Activated T-cell treated with anti-CD3 and anti-CD28 coated beads, Interleukin-2, amount 50 U/mL, for 4 hours (primary cell): ENCODE measurements at regions not wholly inside any gene's neighbourhood (a gene's known extent, or its start where the extent isn't known, plus 50 kb on each side); places are given as distances from the start of the nearest gene placed in this dataset.
A peak's percentile ranks its signal among the peaks of the same experiment; 100 is the strongest.
"Not testable (repeated sequence)": the region's sequence is repeated elsewhere in the genome, so short reads cannot be mapped to it uniquely, and the experiment has no call there.

Experiments used
- ATAC-seq, 2 donors: fragments of 200-7000 bp; cut with Tn5 transposase; one replicate each; pipeline ENCODE4 v1.10.0; 2021
- DNase-seq: peaks from one replicate; pipeline ENCODE4 v3.0.0-alpha.2; 2020
- H3K27me3 Mint-ChIP-seq: one replicate; pipeline ENCODE4 v1.8.0; 2021; ENCODE audit warnings: low read depth, mixed read lengths
- H3K36me3 Mint-ChIP-seq: one replicate; pipeline ENCODE4 v1.8.0; 2022; ENCODE audit warnings: mixed read lengths; ENCODE audit not compliant: insufficient read depth
- H3K4me1 Mint-ChIP-seq: one replicate; pipeline ENCODE4 v1.8.0; 2021; ENCODE audit warnings: low read depth, mixed read lengths
- H3K4me3 Mint-ChIP-seq: one replicate; pipeline ENCODE4 v1.8.0; 2021; ENCODE audit warnings: mild to moderate bottlenecking, moderate library complexity, mixed read lengths
- H3K9me3 Mint-ChIP-seq: one replicate; pipeline ENCODE4 v1.8.0; 2021; ENCODE audit warnings: mixed read lengths

DNA sequence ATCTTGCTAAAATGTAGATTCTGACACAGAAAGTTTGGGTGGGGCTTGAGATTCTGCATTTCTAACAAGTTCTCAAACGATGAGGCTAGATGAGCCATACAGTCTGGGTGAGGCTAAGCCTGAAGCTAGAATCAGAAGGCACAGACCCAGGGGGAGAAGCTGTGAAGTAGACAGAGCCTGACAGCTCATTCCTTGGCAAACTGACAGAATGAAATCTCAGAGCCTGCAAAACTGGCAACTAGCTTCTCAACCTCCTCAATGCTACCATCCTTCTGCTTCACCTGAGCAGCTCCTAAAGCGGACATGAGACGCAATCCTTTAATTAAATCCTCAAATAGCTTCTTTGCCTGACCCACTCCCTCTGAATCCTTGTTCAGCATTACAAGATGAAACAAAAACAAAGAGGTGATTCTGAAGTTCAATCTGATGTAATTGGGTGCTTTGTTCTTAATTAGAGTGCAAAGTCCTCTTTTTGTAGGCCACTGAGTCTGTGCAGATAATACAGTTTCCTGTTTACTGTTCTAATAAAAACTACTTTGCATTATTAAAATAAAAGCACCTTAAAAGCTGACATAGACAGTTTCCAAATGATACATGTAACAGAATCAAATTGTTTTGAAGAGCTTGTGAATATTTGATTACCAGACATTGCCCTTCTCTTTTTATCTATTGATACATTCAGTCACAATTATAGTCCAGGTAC, 71.0 kb upstream of the BMP2K start:
- Mint-ChIP-seq H3K9me3 (peaks cover 16% of the 10 kb centered on the region), H3K4me3 (no peak overlapping the region), H3K36me3 (no peaks in the 10 kb centered on the region), H3K27me3 (no peaks in the 10 kb centered on the region), H3K4me1 (no peaks in the 10 kb centered on the region)
- ATAC-seq (no peak), DNase-seq (no peak)

DNA sequence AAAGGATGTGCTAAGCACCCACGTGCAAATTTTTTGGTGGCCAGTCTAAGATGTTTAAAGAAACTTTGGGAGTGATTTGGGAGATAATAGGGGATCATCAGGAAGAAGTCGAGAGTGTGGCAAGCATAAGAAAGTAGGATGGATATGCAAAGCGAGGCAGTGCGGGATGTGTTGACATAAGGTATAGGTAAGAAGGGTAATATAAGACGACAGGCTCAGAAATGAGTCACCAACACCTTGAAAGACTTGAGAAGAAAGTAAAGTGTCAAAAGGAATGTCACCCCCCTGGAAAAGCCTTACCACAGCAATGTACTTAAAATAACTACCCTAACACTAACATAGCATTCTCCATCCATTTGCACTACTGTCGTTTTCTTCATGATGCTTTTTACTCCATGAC, 69.8 kb upstream of the BMP2K start:
- Mint-ChIP-seq H3K4me3 (no peak overlapping the region), H3K27me3 (no peaks in the 10 kb centered on the region), H3K4me1 (no peaks in the 10 kb centered on the region), H3K9me3 (peaks cover 16% of the 10 kb centered on the region), H3K36me3 (no peaks in the 10 kb centered on the region)
- no peak for DNase-seq
- no peak for ATAC-seq

DNA sequence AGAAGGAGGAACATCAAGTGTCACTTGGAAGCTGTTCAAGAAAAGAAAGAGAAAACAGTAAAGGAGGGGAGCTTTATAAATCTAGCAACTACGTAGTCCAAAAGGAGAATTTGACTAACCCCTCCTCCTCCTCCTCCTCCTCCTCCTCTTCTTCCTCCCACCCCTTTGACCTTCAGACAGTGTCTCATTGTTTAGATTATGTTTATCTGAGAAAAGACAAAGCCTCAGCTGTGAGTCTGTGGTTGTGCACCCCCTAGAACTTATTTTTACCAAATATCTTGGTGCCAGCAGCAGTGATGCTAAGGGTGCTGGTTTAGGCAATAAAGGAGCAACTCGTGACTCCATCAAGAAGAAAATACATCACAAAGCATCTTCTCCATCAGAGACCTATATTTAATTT, 68.9 kb upstream of the BMP2K start:
- DNase-seq (no peak), ATAC-seq (no peak)
- Mint-ChIP-seq H3K4me3 (no peak overlapping the region), H3K4me1 (no peaks in the 10 kb centered on the region), H3K9me3 (peaks cover 15% of the 10 kb centered on the region), H3K36me3 (no peaks in the 10 kb centered on the region), H3K27me3 (no peaks in the 10 kb centered on the region)

DNA sequence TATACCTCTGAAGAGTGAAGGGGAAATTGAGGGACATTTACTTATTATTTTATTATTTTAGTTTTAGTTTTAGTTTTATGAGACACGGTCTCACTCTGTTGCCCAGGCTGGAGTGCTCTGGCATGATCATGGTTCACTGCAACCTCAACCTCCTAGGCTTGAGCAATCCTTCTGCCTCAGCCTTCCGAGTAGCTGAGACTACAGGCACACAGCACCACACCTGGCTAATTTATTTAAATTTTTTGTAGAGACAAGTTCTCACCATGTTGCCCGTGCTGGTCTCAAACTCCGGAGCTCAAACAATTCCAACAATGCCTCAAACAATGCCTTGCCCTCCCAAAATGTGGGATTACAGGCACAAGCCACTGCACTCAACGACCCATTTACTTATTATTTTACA, 68.4 kb upstream of the BMP2K start:
- DNase-seq (no peak), ATAC-seq (no peak)
- Mint-ChIP-seq H3K9me3 (peaks cover 9% of the 10 kb centered on the region), H3K4me3 (no peak overlapping the region), H3K36me3 (no peaks in the 10 kb centered on the region), H3K4me1 (no peaks in the 10 kb centered on the region), H3K27me3 (no peaks in the 10 kb centered on the region)

DNA sequence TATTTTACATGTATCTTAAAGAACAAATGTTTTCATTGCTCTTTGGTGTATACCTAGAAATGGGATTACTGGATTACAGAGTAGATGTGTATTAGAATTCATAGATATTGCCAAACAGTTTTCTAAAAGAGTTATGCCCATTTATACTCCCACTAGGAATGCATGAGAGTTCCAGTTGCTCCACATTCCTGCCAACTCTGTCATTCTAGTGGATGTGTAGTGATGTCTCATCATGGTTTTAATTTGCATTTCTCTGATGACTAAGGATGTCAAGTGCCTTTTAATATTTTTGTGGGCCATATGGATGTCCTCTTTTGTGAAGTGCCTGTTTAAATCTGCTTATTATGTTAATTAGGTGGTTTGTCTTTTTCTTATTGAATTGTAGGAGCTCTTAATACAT, 65.6 kb upstream of the BMP2K start:
- H3K27me3 Mint-ChIP-seq: no peaks in the 10 kb centered on the region
- no peak overlapping the region for H3K4me3 Mint-ChIP-seq

DNA sequence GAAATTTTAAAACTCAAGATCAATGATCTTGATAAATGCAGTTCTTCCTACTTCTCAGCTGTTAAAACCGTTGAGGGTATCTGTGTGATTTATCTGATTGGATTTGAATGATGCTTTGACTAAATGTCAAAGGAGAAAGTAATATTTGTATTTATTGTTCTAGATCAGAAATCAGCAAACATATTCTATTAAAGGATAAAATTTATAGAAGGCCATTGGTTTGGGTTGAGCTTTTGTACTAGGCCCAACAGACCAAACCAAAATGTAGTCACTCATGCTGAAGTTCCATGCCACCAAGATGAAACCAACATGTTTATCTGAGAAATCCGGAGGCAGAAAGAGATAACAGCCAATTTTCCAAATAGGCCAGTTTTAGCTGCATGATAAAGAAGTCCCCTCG, 64.5 kb upstream of the BMP2K start:
- H3K27me3 Mint-ChIP-seq: no peaks in the 10 kb centered on the region
- H3K4me1 Mint-ChIP-seq: no peaks in the 10 kb centered on the region
- H3K9me3 Mint-ChIP-seq: no peaks in the 10 kb centered on the region
- DNase-seq (no peak), ATAC-seq (no peak)
- H3K4me3 Mint-ChIP-seq: no peak overlapping the region
- no peaks in the 10 kb centered on the region for H3K36me3 Mint-ChIP-seq

More for the DNA sequence above, 65.6 kb upstream of the BMP2K start:
- DNase-seq (no peak), ATAC-seq (no peak)
- Mint-ChIP-seq H3K4me1 (no peaks in the 10 kb centered on the region), H3K36me3 (no peaks in the 10 kb centered on the region), H3K9me3 (no peaks in the 10 kb centered on the region)

DNA sequence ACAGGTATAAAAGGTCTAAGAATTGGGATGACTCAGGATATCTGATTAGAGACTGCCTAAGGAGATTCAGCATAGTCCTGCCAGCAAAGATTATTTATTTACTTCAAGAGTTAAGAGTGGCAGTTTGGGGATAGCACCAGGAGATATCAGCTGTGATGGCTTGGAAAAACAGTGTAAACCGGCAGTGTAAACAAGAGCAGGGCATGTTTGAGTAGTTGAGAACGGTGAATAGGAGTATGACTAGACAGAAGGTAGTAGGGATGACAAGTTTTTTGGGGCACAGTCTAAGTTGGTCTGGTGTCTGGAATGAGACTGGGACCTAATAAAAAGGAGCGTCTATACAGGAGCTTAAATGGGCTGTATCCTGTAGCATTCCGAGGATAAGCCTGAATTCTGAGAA, 61.6 kb upstream of the BMP2K start:
- not testable (repeated sequence) for H3K27me3 Mint-ChIP-seq, H3K36me3 Mint-ChIP-seq, H3K9me3 Mint-ChIP-seq, ATAC-seq, H3K4me1 Mint-ChIP-seq, DNase-seq, H3K4me3 Mint-ChIP-seq

DNA sequence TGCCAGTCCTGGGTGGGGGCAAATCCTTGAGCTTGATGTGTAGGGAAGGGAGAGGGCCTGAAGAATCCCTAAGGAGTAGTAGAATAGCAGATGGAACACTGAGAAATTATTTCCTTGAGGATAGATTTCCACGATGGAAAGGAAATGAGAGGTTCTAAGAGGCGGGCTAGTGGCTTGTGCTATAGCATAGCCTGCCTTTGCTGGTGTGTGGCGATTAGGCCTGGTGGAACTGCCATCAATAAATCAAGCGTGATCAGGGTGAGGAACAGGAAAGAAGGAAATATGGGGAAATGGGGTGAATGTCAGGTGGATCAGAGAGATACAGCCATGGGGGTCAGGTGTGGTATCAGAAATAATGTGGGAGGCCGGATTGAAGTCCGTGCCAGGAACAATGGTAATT, 60.8 kb upstream of the BMP2K start:
- DNase-seq, H3K27me3 Mint-ChIP-seq, H3K9me3 Mint-ChIP-seq, H3K36me3 Mint-ChIP-seq, H3K4me3 Mint-ChIP-seq, H3K4me1 Mint-ChIP-seq, ATAC-seq: not testable (repeated sequence)

DNA sequence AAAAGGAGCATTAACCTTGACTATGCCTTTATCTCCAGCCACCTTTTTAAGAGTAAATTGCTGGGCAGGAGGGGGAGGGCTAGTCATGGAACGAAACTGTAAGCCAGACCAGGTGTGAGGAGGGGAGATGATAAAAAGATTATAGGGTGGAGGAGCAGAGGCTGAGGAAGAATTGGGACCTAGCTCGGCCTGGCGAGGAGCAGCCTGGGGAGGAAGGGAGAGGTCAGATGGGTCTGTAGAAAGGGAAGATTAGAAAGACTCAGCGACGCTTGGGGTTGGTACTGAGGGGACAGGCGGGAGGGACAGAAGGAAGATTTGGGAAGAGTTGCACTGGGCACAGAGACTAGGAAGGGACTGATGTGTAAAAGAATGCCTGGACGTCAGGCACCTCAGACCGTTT, 58.4 kb upstream of the BMP2K start:
- not testable (repeated sequence) for H3K36me3 Mint-ChIP-seq, H3K4me3 Mint-ChIP-seq, ATAC-seq, H3K27me3 Mint-ChIP-seq, DNase-seq, H3K9me3 Mint-ChIP-seq
- peaks cover 19% of the 10 kb centered on the region for H3K4me1 Mint-ChIP-seq

DNA sequence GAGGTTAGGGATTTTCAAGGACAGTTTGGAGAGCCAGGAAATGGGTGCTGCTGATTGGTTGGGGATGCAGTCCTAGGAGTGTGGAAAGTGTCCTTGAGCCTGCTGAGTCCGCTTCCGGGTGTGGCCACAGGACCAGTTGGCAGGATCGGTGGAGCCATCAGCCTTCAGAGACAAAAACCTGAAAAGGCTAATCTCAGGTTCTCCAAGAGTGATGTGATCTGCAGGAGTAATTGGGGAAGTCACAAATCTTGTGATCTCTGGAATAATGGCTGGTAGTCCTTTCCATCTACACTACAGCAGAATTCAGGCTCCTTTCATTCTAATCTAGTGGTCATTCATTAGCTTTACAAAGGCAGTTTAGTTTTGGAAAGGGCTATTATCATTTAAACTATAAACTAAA, 55.9 kb upstream of the BMP2K start:
- DNase-seq (no peak), ATAC-seq (no peak)
- H3K27me3 Mint-ChIP-seq: peaks cover 3% of the 10 kb centered on the region
- peaks cover 19% of the 10 kb centered on the region for H3K4me1 Mint-ChIP-seq
- no peaks in the 10 kb centered on the region for H3K9me3 Mint-ChIP-seq
- H3K4me3 Mint-ChIP-seq: no peak overlapping the region
- no peaks in the 10 kb centered on the region for H3K36me3 Mint-ChIP-seq

DNA sequence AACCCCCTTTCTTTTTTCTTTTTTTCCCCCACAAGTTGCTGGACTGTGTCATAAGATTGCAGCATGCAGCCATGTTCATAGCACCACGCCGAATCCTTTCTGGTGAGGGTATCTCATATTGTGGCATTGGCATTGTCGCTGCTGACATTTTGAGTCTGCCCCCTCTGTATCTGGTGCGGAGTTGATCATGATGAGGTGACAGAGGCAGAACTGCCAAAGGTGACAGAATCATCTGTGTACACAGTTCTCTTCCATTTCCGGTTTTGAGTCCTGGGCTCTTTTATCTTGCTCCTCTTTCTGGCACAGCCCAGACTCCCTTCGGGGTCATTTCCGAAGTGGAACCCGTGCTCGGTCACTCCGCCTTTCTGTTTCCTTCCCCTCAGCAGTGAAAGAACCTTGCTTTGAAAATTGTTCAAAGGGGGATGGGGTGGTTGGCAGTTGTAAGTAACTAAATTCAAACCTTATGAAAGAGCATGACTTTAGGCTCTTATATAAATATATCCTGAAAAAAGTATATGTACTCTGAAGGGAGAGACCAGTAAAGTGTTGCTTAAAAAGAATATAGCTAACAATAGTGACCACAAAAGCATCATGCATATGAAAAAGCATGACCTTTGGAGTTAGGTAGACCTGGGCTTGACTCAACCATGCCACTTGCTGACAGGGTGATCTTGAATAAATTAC, 55.0 kb upstream of the BMP2K start:
- ATAC-seq (peak; percentile 81 to 86), DNase-seq (no peak)
- Mint-ChIP-seq H3K4me1 (peaks cover 19% of the 10 kb centered on the region), H3K36me3 (no peaks in the 10 kb centered on the region), H3K9me3 (no peaks in the 10 kb centered on the region), H3K27me3 (peaks cover 3% of the 10 kb centered on the region), H3K4me3 (peak overlapping the region; percentile 72)

DNA sequence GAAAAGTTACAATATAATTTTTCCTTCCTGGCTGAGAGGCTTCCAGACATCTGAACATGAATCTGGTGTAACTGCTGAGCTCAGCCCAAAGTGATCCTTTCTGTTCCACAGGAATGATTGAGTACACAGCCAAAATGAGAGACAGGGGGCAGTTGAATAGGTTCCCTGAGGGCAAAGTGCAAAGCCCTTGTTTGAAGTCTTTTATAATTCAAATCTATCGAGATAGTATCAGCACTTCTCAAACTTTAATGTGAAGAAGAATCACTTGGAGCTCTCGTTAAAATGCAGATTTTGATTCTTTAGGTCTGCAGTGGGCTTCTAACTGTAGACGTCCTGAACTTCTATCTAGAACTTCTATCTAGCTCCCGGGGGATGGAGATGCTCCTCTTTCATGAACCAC, 54.4 kb upstream of the BMP2K start:
- H3K4me1 Mint-ChIP-seq: peaks cover 19% of the 10 kb centered on the region
- peaks cover 3% of the 10 kb centered on the region for H3K27me3 Mint-ChIP-seq
- no peak overlapping the region for H3K4me3 Mint-ChIP-seq
- DNase-seq (no peak), ATAC-seq (no peak)
- no peaks in the 10 kb centered on the region for H3K36me3 Mint-ChIP-seq
- H3K9me3 Mint-ChIP-seq: no peaks in the 10 kb centered on the region

DNA sequence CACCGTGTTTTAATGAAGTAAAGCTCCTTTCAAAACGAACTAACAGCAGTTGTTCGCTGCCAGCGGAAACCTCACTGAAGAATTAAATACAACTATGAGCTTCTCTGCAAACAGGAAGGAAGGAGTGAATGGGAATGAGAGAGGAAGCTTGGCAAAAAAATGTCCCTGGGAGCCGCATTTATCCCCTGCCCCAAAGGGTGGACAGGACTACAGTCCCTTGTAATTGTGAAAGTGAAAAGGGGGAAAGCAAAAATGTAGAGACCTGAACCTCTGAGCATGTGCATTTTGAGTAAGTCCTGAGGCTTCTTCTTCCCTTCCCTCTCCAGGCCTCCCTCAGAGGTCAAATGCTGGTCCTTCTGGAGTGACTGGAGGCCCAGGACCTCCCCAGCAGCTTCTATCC, 53.8 kb upstream of the BMP2K start:
- no peaks in the 10 kb centered on the region for H3K9me3 Mint-ChIP-seq
- H3K4me1 Mint-ChIP-seq: peaks cover 19% of the 10 kb centered on the region
- ATAC-seq (no peak), DNase-seq (no peak)
- H3K27me3 Mint-ChIP-seq: peaks cover 3% of the 10 kb centered on the region
- no peak overlapping the region for H3K4me3 Mint-ChIP-seq
- H3K36me3 Mint-ChIP-seq: no peaks in the 10 kb centered on the region

DNA sequence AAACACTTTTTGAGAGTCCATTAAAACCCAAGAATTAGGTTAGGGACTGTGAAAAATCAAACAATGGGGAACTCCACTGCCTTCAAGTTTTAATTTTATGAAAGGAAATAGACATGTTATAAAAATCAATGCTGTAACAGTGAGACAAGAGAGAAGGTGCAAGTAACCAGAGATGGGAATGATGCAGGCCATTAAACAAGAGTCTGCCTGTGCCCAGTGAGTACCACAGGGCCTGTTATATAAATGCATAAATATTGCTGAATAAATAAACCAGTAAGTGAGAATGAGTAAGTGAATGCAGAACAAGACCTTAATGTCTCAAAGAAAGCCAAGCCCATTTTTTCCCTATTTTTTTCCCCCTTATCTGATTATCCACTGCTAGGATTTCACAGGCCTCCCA, 53.3 kb upstream of the BMP2K start:
- no peak for DNase-seq
- Mint-ChIP-seq H3K9me3 (no peaks in the 10 kb centered on the region), H3K4me1 (peaks cover 19% of the 10 kb centered on the region), H3K27me3 (peaks cover 3% of the 10 kb centered on the region), H3K4me3 (no peak overlapping the region), H3K36me3 (no peaks in the 10 kb centered on the region)
- ATAC-seq: no peak
